Testis (tissue), 2 donors: ENCODE measurements at regions not wholly inside any gene's neighbourhood (a gene's known extent, or its start where the extent isn't known, plus 50 kb on each side); places are given as distances from the start of the nearest gene placed in this dataset.
"Not testable (repeated sequence)": the region's sequence is repeated elsewhere in the genome, so short reads cannot be mapped to it uniquely, and the experiment has no call there.

ENCODE experiments used
- DNase-seq: peaks from one replicate; pipeline ENCODE4 v3.0.0-alpha.2; 2019
- H3K27ac ChIP-seq, 2 donors: fragments of 200-600 bp; sonication (generic); one replicate each; pipeline ENCODE4 v1.5.1; 2019
- H3K27me3 ChIP-seq: fragments of 200-600 bp; sonication (generic); one replicate; pipeline ENCODE4 v1.5.1; 2019
- H3K36me3 ChIP-seq: fragments of 200-600 bp; sonication (generic); one replicate; pipeline ENCODE4 v1.5.1; 2017; ENCODE audit warnings: low read depth; ENCODE audit errors: missing control alignments
- H3K4me1 ChIP-seq: fragments of 200-600 bp; sonication (generic); one replicate; pipeline ENCODE4 v1.5.1; 2019
- H3K4me3 ChIP-seq, 2 donors: fragments of 200-600 bp; sonication (generic); one replicate each; pipeline ENCODE4 v1.5.1; 2017 to 2019
- H3K9me3 ChIP-seq: fragments of 200-600 bp; sonication (generic); one replicate; pipeline ENCODE4 v1.5.1; 2017
- CTCF ChIP-seq, 3 experiments: fragments of 450-650 bp in 2 of 3; fragments of 200-600 bp in 1 of 3; sonication (generic) in 1 of 3; IDR thresholded peaks; one replicate each; pipeline ENCODE4 v1.5.1; 2016 to 2019; ENCODE audit warnings: antibody characterized with exemption in 3 of 3, mild to moderate bottlenecking in 2 of 3, moderate library complexity in 1 of 3
- POLR2A ChIP-seq: fragments of 450-650 bp; IDR thresholded peaks from one replicate; pipeline ENCODE4 v1.6.1; 2017; ENCODE audit warnings: antibody characterized with exemption, mild to moderate bottlenecking, moderate library complexity
- WGBS, 2 donors: methylation state at CpG; one replicate each; pipeline ENCODE4 v1.1.5; 2018; 5-methylcytosine and 5-hydroxymethylcytosine counted together
- intact Hi-C: fragments of 100-400 bp; cut with DNase I; formaldehyde crosslinking; loops from one replicate; pipeline ENCODE4 v1.15.1; 2023; ENCODE audit warnings: low total_unique reads

GRCh38 chr2:19099181-19099580 is 259.2 kb downstream of the OSR1 start:
- TF ChIP-seq CTCF (IDR thresholded peaks at IDR 0.05) (no peak), POLR2A (no peak)
- Histone ChIP-seq H3K27me3 (no peaks in the 10 kb centered on the region), H3K4me3 (no peak overlapping the region), H3K27ac (no peak overlapping the region), H3K36me3 (no peaks in the 10 kb centered on the region), H3K9me3 (no peaks in the 10 kb centered on the region), H3K4me1 (no peaks in the 10 kb centered on the region)
- 59 to 68% methylated on average over 3 of the region's 3 CpGs for WGBS, 2 donors
- DNase-seq, result no peak
- intact Hi-C loops, result no loop called here

GRCh38 chr2:19098467-19099160 is 259.8 kb downstream of the OSR1 start:
- Histone ChIP-seq H3K27me3 (no peaks in the 10 kb centered on the region), H3K36me3 (no peaks in the 10 kb centered on the region), H3K4me1 (no peaks in the 10 kb centered on the region), H3K9me3 (no peaks in the 10 kb centered on the region), H3K4me3 (no peak overlapping the region), H3K27ac (no peak overlapping the region)
- TF ChIP-seq POLR2A (no peak), CTCF (IDR thresholded peaks at IDR 0.05) (no peak)
- 91 to 93% methylated on average over 2 of the region's 2 CpGs for WGBS, 2 donors
- intact Hi-C loops, result no loop called here
- DNase-seq, result no peak

GRCh38 chr2:19089476-19089875 is 268.9 kb downstream of the OSR1 start:
- WGBS, 2 donors, result 71% methylated on average over 5 of the region's 5 CpGs; no CpG with 5 or more reads in 1 of the 2 donors
- intact Hi-C loops, result not testable (repeated sequence)

GRCh38 chr2:19086231-19086651 is 272.2 kb downstream of the OSR1 start:
- no peaks in the 10 kb centered on the region for H3K4me1 ChIP-seq
- H3K4me3 ChIP-seq, result no peak overlapping the region
- TF ChIP-seq POLR2A (no peak), CTCF (IDR thresholded peaks at IDR 0.05) (no peak)
- H3K27me3 ChIP-seq, result no peaks in the 10 kb centered on the region
- intact Hi-C loops, result no loop called here
- H3K27ac ChIP-seq, result peak overlapping the region in 1 of 2 donors; percentile 31
- H3K9me3 ChIP-seq, result no peaks in the 10 kb centered on the region
- DNase-seq, result no peak
- 33 to 50% methylated on average over 3 of the region's 3 CpGs for WGBS, 2 donors
- H3K36me3 ChIP-seq, result no peaks in the 10 kb centered on the region

More at GRCh38 chr2:19089476-19089875, 268.9 kb downstream of the OSR1 start:
- H3K36me3 ChIP-seq, H3K4me1 ChIP-seq, H3K27me3 ChIP-seq, DNase-seq, H3K27ac ChIP-seq, H3K4me3 ChIP-seq, H3K9me3 ChIP-seq: not testable (repeated sequence)

GRCh38 chr2:19078709-19079108 is 279.7 kb downstream of the OSR1 start:
- H3K4me3 ChIP-seq, result no peak overlapping the region
- no peaks in the 10 kb centered on the region for H3K27me3 ChIP-seq
- no peak overlapping the region for H3K27ac ChIP-seq
- DNase-seq, result no peak
- no peak for TF ChIP-seq POLR2A
- no peak for TF ChIP-seq CTCF (IDR thresholded peaks at IDR 0.05)
- H3K36me3 ChIP-seq, result no peaks in the 10 kb centered on the region
- H3K9me3 ChIP-seq, result no peaks in the 10 kb centered on the region
- intact Hi-C loops, result no loop called here
- no peaks in the 10 kb centered on the region for H3K4me1 ChIP-seq
